Loucy (cell line): ENCODE measurements at regions not wholly inside any gene's neighbourhood (a gene's known extent, or its start where the extent isn't known, plus 50 kb on each side); places are given as distances from the start of the nearest gene placed in this dataset.

ENCODE experiments used
- H2AFZ ChIP-seq: fragments of 200-600 bp; sonication (generic); 2 replicates; pipeline ENCODE4 v1.6.0; 2016; ENCODE audit warnings: antibody characterized with exemption, mild to moderate bottlenecking, low read length, moderate library complexity
- H3F3A ChIP-seq: fragments of 200-600 bp; 2 replicates; pipeline ENCODE4 v1.6.0; 2016; ENCODE audit warnings: antibody characterized with exemption, low read depth, mild to moderate bottlenecking
- H3K27me3 ChIP-seq: fragments of 200-600 bp; sonication (generic); 2 replicates; pipeline ENCODE4 v1.6.1; 2014; ENCODE audit warnings: low read length, mild to moderate bottlenecking; ENCODE audit not compliant: insufficient read depth, poor library complexity, severe bottlenecking
- H3K36me3 ChIP-seq: fragments of 200-600 bp; sonication (generic); 2 replicates; pipeline ENCODE4 v1.6.1; 2016; ENCODE audit warnings: low read length; ENCODE audit not compliant: insufficient read depth
- H3K4me1 ChIP-seq: fragments of 200-600 bp; sonication (generic); 2 replicates; pipeline ENCODE4 v1.5.1; 2014; ENCODE audit warnings: low read length, mild to moderate bottlenecking; ENCODE audit not compliant: insufficient read depth, poor library complexity, severe bottlenecking
- H3K4me2 ChIP-seq: fragments of 200-600 bp; sonication (generic); 2 replicates; pipeline ENCODE4 v1.6.0; 2014; ENCODE audit warnings: antibody characterized with exemption, low read length, low read depth, mild to moderate bottlenecking; ENCODE audit not compliant: poor library complexity, severe bottlenecking
- H3K4me3 ChIP-seq: fragments of 200-600 bp; sonication (generic); 2 replicates; pipeline ENCODE4 v1.5.1; 2014; ENCODE audit warnings: low read length, mild to moderate bottlenecking, mixed read lengths; ENCODE audit not compliant: poor library complexity, severe bottlenecking
- H3K79me2 ChIP-seq: fragments of 200-600 bp; sonication (generic); 2 replicates; pipeline ENCODE4 v1.6.1; 2014; ENCODE audit warnings: low read length; ENCODE audit not compliant: insufficient read depth
- H3K9ac ChIP-seq: fragments of 200-600 bp; sonication (generic); 2 replicates; pipeline ENCODE4 v1.6.0; 2014; ENCODE audit warnings: mild to moderate bottlenecking, low read depth, low read length, moderate library complexity; ENCODE audit not compliant: poor library complexity, severe bottlenecking
- H3K9me2 ChIP-seq: fragments of 200-600 bp; sonication (generic); replicated peaks from 2 replicates; pipeline ENCODE4 v1.6.1; 2016; ENCODE audit warnings: low read depth, low read length, mixed read lengths
- H3K9me3 ChIP-seq: fragments of 200-600 bp; sonication (generic); 2 replicates; pipeline ENCODE4 v1.6.1; 2014; ENCODE audit warnings: mild to moderate bottlenecking, antibody characterized with exemption, low read length, low read depth; ENCODE audit not compliant: insufficient read depth
- H4K20me1 ChIP-seq: fragments of 200-600 bp; sonication (generic); 2 replicates; pipeline ENCODE4 v1.6.0; 2014; ENCODE audit warnings: antibody characterized with exemption, low read length, mild to moderate bottlenecking; ENCODE audit not compliant: insufficient read depth, poor library complexity, severe bottlenecking
- EZH2phosphoT487 ChIP-seq: fragments of 200-600 bp; IDR thresholded peaks from 2 replicates; pipeline ENCODE4 v1.6.1; 2018; ENCODE audit warnings: antibody characterized with exemption, mild to moderate bottlenecking, moderate library complexity, borderline replicate concordance
- TF ChIP-seq, protein P1 (sequence below): fragments of 200-600 bp; sonication (generic); conservative IDR thresholded peaks from 2 replicates; pipeline ENCODE4 v1.5.1; 2014; ENCODE audit warnings: mild to moderate bottlenecking, antibody characterized with exemption, low read length

- Histone ChIP-seq H3K9me2 (no peaks in the 10 kb centered on the region), H3K36me3 (no peaks in the 10 kb centered on the region), H3K27me3 (no peaks in the 10 kb centered on the region), H2AFZ (no peak overlapping the region), H3K9me3 (no peaks in the 10 kb centered on the region), H3K4me3 (no peak overlapping the region), H3K79me2 (no peaks in the 10 kb centered on the region), H3K9ac (no peak overlapping the region), H3K4me2 (no peak overlapping the region), H3K4me1 (no peaks in the 10 kb centered on the region), H4K20me1 (no peaks in the 10 kb centered on the region), H3F3A (no peaks in the 10 kb centered on the region)
- TF ChIP-seq, protein P1, sequence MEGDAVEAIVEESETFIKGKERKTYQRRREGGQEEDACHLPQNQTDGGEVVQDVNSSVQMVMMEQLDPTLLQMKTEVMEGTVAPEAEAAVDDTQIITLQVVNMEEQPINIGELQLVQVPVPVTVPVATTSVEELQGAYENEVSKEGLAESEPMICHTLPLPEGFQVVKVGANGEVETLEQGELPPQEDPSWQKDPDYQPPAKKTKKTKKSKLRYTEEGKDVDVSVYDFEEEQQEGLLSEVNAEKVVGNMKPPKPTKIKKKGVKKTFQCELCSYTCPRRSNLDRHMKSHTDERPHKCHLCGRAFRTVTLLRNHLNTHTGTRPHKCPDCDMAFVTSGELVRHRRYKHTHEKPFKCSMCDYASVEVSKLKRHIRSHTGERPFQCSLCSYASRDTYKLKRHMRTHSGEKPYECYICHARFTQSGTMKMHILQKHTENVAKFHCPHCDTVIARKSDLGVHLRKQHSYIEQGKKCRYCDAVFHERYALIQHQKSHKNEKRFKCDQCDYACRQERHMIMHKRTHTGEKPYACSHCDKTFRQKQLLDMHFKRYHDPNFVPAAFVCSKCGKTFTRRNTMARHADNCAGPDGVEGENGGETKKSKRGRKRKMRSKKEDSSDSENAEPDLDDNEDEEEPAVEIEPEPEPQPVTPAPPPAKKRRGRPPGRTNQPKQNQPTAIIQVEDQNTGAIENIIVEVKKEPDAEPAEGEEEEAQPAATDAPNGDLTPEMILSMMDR: no peak
- no peak for TF ChIP-seq EZH2phosphoT487
These were observed 584.0 kb upstream of the TMPRSS15 start for GRCh38 chr21:18987520-18988026.

GRCh38 chr21:18989953-18990495 lies 586.4 kb upstream of the TMPRSS15 start:
- H3F3A ChIP-seq: no peaks in the 10 kb centered on the region
- TF ChIP-seq EZH2phosphoT487: no peak
- TF ChIP-seq, protein P1: no peak
- H3K9ac ChIP-seq: no peak overlapping the region
- no peaks in the 10 kb centered on the region for H3K9me3 ChIP-seq
- H3K4me3 ChIP-seq: no peak overlapping the region
- H2AFZ ChIP-seq: no peak overlapping the region
- H3K79me2 ChIP-seq: no peaks in the 10 kb centered on the region
- no peaks in the 10 kb centered on the region for H4K20me1 ChIP-seq
- no peaks in the 10 kb centered on the region for H3K9me2 ChIP-seq
- no peaks in the 10 kb centered on the region for H3K4me1 ChIP-seq
- no peaks in the 10 kb centered on the region for H3K27me3 ChIP-seq
- no peaks in the 10 kb centered on the region for H3K36me3 ChIP-seq
- H3K4me2 ChIP-seq: no peak overlapping the region

GRCh38 chr21:18991846-18992245 lies 588.3 kb upstream of the TMPRSS15 start:
- Histone ChIP-seq H3K9me3 (no peaks in the 10 kb centered on the region), H3K4me3 (no peak overlapping the region), H3F3A (no peaks in the 10 kb centered on the region), H3K4me2 (no peak overlapping the region), H4K20me1 (no peaks in the 10 kb centered on the region), H3K36me3 (no peaks in the 10 kb centered on the region), H3K4me1 (no peaks in the 10 kb centered on the region), H2AFZ (no peak overlapping the region), H3K27me3 (no peaks in the 10 kb centered on the region), H3K9ac (no peak overlapping the region), H3K9me2 (no peaks in the 10 kb centered on the region), H3K79me2 (no peaks in the 10 kb centered on the region)
- TF ChIP-seq EZH2phosphoT487: no peak
- TF ChIP-seq, protein P1: no peak
